GM18499 (cell line): ENCODE measurements at regions not wholly inside any gene's neighbourhood (a gene's known extent, or its start where the extent isn't known, plus 50 kb on each side); places are given as distances from the start of the nearest gene placed in this dataset.

Experiments
- ATAC-seq: cut with Tn5 transposase; IDR thresholded peaks from one replicate; pipeline ENCODE4 v1.9.1; 2021; ENCODE audit warnings: moderate number of reproducible peaks; ENCODE audit not compliant: insufficient read depth, unreplicated experiment

DNA sequence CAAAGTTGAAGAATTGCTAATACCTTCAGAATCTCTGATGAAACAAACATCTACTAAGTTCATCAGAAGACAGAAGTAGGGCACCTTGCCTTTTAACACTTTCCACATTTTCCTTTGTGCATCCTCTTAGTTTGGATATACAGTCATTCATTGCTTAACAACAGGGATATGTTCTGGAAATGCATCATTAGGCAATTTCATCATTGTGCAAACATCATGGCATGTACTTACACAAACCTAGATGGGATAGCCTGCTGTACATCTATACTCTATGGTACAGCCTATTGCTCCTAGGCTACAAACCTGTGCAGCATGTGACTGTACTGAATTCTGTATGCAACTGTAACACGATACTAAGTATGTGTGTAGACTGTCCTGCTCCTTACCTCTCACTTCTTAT is 169.8 kb downstream of the SUCLA2 start:
- no peak for ATAC-seq

DNA sequence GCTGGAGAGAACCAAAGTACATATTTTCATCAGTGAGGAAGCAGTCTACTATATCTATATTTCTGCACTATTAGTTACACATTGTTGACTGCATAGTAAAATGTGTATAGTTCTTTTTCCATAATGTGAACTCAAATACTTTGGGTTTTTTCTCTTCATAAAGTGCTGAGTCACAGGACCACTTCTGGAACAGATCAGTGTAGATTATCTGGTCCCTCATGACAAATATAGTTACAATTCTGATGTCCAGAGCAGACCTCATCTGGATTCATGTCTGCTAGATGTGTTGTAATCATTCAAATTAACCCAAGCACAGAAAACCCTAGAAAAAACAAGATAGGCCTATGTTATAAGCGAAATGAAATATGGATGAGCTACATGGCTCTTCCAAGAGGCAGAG is 171.4 kb downstream of the SUCLA2 start:
- no peak for ATAC-seq

DNA sequence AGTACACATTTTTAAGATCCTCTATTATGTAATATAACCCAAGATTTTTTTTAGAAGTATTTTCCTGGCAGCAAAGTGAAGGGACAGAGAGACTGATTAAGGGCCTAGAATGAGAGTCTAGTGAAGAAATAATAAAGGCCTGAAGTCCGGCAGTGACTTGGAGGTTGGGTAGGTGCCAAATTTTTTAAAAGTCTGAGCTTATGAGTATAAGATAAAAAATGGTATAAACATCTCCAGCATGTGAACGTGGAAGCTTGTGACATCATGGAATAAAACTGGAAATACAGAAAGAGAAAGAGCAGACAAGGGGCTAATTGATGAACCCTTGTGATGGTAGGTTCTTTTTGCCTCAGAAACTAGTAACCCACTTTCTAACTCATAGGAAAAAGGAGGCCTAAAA is 174.6 kb downstream of the SUCLA2 start:
- no peak for ATAC-seq

DNA sequence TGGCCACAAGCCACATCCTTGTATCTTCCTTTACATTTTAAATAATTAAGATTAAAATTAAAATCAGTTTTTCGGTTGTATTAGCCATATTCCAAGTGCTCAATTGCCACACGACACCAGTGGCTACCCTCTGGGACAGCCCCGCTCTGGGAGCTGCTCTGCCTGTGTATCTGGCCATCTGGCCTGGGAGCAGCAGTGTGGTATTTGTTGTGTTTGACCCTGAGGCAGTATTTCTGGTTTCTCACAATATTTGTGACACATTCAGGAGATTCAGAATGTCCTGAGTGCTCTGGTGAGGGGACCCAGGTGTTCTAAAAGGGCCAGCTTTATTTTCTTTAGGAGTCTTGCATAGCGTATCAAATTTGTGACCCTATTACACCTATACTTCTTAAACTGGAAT is 179.0 kb downstream of the SUCLA2 start:
- ATAC-seq: no peak

DNA sequence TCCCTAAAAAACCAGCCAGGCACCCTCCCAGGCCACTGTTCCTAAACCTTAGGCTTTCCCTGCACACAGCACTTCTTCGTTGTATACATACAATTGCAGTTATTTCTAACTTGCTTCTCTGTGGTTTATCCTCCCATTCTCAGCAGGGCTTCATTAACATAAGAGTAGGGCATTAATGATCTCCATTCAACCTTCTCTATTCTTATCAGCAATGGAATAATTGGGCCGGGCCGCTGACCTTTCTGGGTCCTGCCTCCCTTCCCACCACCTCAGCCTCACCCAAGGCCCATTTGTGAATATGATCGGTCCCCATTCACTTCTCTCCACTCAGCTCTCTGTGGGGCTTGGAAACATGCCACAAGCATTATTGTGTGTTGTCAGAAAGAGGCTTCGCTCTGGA is 184.2 kb downstream of the SUCLA2 start:
- ATAC-seq: no peak

DNA sequence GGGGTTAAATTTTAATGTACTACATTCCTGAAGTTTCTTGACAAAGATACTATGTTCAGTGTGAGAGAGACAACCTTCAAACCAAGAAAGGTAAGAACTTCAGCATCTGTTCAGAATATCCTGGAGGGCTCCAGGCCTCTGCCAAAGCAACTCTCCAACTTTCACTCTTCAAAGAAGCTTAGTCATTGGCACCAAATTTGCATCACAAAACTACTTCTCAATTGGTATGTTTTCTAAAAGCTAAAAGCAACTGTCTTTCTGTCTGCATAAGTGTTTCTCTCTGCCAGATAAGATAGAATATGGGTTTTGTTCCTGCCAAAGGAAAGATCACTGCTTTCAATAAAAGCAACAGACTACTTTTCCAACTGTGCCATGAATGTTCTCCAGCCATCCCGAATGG is 187.4 kb downstream of the SUCLA2 start:
- no peak for ATAC-seq

DNA sequence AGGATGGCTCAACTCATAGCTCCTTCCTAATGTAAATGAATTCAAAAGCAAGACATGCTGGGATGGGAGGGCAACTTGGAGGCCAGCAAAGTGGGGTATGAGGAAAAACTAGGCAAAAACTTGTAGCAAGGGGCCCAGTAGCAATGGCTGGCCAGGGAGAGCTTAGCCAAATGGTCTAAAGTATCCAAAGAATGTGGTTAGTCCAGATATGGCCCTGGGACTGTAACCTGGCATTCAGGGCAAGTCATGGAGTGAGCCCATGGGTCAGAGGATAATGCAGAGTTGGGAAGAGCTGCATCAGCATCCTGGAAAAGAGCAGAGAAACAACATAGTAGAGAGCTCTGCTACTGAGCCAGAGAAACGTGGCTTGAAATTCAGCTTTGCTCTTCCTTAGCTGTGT is 191.7 kb downstream of the SUCLA2 start:
- no peak for ATAC-seq

DNA sequence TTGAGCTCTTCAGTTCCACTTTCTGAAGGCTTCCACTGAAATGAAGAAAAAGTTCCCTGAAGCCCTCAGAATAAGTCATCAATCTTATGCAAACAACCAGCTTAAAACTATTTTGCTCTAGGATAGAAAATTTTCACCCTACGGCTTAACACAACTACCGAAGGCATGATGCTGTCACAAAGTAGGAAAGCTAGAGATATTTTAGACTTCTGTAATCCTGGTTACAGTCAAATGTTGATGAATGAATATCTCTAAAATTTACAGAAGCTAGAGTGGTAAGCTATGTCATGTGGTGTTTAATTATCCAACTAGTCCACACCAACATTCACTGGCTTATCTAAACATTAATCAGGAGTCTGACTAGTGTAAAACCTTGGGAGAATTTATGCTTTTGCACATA is 197.9 kb downstream of the SUCLA2 start:
- no peak for ATAC-seq

DNA sequence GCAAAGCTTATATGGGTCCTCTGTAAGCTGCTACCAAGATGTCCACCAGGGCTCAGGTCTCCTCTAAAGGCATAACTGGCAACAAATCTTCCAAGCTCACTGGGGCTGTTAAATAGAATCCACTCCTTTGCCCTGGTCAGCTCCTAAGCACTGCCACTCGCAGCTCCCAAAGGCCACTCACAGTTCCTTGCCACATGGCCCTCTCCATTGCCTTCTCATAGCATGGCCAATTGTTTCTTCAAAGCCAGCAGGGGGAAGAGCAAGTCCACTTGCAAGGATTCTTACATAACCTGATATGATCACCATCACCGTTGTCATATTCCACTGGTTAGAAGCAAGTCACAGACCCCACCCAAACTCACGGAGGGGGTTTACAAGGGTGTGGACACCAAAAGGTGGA is 199.5 kb downstream of the SUCLA2 start:
- ATAC-seq: no peak

DNA sequence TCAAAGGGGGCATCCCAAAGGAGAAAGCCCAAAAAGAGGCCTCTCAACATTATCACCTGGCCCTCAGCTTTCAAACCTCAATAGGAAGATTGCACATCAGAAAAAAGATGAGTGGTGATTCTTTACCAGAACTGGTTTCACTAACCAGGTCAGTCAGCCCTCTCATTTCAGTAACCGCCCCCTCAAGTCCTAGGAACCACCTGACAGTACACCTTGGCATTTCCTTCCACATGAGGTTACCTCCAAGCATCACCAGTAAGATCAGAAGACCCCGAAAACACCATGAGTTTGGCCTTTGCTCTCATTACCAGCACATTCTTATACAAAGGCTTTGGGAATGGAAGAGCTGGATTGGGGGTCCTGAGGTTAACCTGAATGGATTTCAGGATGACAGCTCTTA is 200.5 kb downstream of the SUCLA2 start:
- ATAC-seq: no peak

DNA sequence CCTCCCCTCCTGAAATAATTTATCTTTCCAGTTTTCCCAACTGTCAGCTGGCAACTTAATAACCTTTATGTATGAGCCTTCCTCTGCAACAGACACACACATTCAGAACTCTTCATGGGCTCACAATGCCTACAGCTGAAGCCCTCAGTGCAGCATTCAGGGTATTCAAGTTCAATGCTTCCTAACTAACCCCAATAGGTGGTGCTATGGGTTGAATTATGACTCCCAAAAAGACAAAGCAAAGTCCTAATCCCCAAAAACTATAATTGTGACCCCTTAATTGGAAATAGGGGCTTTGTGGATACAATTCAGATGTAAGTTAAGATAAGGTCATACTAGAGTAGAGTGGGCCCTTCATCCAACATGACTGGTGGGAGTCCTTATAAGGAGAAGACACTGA is 202.2 kb downstream of the SUCLA2 start:
- no peak for ATAC-seq

DNA sequence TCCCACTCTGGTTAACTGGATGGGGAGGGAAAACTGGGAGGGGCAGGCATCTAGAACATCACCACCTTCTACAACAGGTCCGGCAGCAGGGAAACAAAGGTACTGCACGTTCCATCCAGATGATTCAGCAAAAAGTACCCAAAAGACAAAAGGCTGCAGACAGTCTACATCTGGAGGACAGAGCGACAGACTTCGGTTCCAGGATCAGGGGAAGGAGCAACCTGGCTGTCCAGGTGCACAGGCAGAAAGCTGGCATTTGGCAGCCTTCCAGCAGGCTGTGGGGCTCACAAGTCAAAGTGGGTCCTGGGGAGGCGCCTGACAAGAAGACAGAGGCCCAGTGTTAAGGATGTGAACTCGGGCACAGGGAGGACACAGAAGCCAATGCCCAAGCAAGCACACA is 202.9 kb downstream of the SUCLA2 start:
- ATAC-seq: no peak

DNA sequence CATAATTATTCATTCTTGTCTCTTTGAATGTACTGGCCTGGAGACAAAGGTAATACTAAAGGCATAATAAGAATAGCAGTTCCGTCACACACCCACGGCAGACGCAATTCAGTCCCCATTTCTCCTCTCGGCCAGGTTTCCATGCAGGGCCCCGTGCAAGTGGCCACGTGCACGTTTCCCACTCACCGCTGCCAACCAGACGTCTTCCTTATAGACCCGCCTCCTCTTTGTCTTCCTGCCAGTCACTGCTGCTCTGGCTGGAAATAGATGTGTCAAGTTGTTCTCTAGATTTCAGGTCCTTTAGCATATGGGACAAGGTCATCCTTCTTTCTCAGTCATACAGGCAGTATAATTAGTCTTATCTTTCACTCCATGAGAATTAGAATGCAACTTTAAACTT is 204.3 kb downstream of the SUCLA2 start:
- ATAC-seq: no peak

DNA sequence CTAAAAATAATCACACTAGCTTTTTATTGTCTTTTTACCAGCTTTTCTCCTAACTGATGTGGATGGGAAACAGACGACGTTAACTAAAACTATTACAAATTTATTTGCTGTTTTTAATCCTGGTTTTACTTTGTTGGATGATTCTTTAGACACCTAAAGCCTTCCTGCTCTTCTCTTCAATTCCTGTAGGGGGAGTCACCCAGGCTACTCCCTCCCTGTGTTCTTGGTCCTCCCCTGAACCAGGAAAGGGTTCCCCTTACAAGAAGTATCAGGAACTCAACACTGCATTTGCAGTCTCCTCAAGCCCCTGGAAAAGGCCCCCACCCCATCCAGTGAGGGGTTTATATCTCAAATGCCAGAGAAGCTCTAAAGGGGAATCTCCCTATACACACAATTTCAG is 206.1 kb downstream of the SUCLA2 start:
- ATAC-seq: no peak

DNA sequence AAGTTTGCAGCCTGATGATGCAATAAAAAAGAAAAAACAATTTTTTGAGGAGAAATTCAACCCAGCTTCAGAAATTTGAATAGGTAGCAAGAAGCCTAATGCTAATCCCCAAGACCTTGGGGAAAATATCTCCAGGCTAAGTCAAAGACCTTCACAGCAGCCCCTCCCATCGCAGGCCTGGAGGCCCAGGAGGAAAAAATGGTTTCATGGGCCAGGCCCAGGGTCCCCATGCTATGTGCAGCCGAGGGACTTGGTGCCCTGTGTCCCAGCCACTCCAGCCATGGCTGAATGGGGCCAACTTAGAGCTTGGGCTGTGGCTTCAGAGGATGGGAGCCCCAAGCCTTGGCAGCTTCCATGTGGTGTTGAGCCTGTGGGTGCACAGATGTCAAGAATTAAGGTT is 210.3 kb downstream of the SUCLA2 start:
- no peak for ATAC-seq

DNA sequence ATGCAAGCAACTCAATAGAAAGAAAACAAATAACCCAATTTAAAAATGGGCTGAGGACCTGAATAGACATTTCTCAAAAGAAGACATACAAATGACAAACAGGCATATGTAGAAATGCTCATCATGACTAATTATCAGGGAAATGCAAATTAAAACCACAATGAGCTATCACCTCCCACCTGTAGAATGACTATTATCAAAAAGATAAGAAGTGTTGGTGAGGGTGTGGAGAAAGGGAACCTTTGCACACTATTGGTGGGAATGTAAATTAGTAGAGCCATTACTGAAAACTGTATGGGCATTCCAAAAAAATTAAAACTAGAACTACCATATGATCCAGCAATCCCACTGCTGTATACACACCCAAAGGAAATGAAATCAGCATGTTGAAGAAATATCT is 212.2 kb downstream of the SUCLA2 start:
- no peak for ATAC-seq

DNA sequence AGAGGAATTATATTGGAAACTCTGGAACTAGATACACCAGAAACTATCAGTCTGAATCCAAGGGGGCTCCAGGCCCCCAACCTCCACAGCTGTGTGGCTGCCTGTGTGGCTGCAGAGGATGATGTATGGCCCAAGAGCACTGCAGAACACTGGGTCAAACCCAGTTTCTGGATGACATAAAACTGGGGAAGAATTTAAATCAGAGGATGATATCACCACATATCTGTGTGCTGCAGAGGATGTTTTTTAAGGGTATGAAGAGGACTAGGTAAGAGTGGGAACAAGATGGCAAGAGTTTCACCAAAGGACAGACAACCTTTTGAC is 226.4 kb downstream of the SUCLA2 start:
- no peak for ATAC-seq

DNA sequence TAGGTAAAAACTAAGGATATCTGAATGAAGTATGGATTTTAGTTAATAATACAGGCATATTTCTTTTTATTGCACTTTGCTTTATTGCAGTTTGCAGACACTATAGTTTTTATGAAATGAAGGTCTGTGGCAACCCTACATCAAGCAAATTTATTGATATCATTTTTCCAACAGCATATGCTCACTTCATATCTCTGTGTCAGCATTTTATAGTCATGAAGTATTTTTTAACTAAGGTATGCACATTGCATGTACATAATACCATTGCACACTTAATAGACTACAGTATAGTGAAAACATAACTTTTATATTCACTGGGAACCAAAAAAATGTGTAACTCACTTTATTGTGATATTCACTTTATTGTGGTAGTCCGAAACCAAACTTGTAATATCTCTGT is 236.3 kb downstream of the SUCLA2 start:
- ATAC-seq: no peak

DNA sequence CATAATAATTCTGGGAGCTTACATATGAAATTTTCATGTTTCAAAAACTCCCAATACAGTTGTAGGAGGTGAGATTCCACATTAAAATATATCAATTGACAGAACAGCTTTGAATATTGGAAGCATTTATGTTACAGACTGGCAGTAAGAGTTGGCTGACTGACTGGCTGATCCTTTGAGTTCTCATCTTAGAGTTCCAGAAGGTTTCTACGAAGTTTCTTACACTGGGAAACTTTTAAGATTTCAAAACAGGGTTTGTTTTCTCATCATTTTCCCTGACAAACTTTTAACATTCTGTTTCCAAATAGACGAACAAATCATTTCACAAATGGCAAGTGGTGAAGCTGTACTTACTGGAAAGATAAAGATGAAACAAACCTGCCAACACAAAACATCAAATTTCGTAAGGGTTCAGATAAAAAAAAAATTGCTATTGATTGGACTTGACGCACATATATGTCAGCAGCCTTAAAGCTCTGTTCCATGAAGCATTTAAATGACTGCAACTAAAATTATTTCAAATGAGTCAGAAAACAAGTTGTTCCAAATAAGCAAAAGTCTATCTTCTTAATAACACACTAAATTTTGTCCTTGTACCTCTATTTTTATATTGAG is 243.5 kb downstream of the SUCLA2 start:
- no peak for ATAC-seq

DNA sequence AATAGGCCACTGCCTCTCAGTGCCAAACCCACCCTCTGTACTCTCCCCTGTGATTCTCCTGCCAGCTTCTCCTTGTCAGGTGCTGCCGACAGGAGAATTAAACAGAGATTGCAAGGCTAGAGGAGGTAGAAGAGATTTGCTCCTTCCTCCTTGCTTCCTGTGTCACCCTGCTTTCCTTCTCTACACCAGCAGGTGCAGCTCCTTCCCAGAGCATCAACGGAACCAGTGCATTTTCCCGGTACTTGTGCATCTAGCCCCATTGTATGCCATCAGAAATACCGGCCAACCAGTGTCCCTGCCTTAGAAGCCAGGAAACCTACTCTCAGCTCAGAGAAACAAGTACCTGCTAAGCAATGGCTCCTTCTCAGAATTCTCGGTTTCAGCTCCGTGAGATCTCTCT is 253.2 kb downstream of the SUCLA2 start:
- no peak for ATAC-seq

DNA sequence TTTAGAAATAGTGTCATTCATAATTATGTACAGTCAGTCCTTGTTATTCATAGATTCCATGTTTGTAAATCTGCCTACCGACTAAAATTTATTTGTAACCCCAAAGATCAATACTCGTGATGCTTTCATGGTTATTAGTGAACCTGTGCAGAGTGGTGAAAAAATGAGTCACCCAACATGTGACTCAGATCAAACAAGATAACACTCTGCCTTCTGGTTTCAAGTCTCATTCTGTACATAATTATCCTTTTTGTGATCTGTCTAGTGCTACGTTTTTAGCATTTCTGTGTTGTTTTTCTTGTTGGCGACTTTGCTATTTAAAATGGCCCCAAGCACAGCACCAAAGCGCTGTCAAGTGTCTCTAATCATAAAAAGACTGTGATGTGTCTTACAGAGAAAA is 274.7 kb downstream of the SUCLA2 start:
- no peak for ATAC-seq

DNA sequence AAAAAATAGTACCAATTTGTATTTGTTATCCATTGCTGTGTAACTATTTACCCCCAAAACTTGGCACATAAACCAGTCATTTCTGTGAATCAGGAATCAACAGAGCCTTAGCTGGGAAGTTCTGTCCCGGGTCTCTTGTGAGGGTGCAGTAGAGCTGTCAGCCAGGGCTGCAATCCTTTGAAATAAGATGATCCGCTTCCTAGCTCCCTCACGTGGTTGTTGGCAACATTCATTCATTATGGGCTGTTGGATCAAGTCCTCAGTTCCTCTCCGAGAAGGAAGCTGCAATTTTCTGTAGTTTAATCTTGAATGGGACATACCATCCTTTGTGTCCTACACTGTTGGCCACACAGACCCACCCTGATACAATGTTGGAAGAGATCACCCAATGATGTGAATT is 277.2 kb downstream of the SUCLA2 start:
- no peak for ATAC-seq

DNA sequence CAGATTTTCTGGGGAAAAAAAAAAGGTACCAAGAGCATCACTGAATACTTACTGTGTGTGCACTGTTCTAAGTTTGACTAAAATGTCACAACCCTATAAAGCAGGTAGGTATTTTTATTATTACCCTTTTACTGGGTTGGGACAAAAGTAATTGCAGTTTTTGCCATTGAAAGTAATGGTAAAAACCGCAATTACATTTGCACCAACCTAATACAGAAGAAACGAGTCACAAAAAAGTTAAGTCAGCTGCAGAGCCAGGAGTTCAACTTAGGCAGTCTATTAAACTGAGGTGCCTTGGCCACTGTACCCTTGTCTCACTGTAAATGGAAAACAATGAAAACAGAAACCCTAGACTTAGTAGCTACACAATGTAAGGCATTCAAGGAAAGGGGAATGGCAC is 281.9 kb downstream of the SUCLA2 start:
- ATAC-seq: no peak
